Gastrocnemius medialis (tissue), 4 donors: ENCODE measurements at regions not wholly inside any gene's neighbourhood (a gene's known extent, or its start where the extent isn't known, plus 50 kb on each side); places are given as distances from the start of the nearest gene placed in this dataset.

Experiments
- POLR2A ChIP-seq, 2 donors: fragments of 450-650 bp; IDR thresholded peaks; one replicate each; pipeline ENCODE4 v1.6.1; 2017; ENCODE audit warnings: antibody characterized with exemption in 2 of 2, mild to moderate bottlenecking in 2 of 2, moderate library complexity in 2 of 2
- TF ChIP-seq, protein P1 (sequence below), 5 experiments: fragments of 450-650 bp in 3 of 5; fragments of 200-600 bp in 2 of 5; sonication (generic) in 2 of 5; IDR thresholded peaks in 4 of 5; conservative IDR thresholded peaks in 1 of 5; 1 replicate in 4 of 5; 2 replicates in 1 of 5; pipeline ENCODE4 v1.5.1; 2016 to 2019; ENCODE audit warnings: antibody characterized with exemption in 5 of 5, mild to moderate bottlenecking in 3 of 5, moderate library complexity in 3 of 5

DNA sequence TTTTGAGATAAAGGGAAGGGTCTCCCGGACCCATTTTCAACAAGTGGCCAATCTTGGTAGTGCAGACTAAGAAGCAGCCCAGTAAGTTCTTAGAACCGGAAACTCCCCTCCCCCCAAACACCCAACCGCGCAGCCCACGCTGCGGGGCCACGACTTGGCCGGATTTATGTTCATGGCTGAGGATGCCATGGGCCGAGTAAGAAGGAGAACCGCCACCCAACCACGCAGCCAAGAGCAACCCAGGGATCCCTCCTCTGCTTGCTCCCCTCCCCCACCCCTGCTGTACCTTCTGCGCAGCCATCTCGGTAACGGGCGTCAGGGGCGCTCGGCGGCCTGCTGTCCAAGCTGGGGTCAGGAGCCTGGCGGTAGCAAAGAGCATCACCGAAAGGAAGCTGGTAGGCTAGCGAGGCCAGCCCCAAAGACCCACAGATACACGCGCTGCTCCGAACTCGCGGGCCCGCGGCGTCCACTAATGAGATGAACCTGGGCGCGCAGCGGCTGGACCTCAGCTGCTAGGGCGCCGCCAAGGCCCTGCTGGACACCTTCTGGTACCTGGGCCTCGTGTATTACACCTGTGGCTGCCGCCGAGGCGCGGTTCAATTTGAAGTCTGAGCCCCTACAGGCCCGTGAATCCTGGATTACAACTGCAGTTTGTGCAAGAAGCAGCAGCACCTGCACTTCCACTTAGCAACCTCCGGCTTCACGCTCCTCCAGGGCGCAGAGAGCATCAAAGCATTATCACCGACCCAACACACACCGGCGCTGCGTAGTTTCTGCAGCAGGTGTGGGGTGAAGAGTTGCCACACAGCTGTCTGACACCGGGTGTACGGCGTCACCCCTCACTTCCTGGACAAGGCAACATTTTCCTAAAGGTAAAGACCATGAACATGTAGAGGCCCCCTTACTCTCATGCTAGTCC lies 63.4 kb downstream of the NUDT10 start:
- TF ChIP-seq, protein P1, sequence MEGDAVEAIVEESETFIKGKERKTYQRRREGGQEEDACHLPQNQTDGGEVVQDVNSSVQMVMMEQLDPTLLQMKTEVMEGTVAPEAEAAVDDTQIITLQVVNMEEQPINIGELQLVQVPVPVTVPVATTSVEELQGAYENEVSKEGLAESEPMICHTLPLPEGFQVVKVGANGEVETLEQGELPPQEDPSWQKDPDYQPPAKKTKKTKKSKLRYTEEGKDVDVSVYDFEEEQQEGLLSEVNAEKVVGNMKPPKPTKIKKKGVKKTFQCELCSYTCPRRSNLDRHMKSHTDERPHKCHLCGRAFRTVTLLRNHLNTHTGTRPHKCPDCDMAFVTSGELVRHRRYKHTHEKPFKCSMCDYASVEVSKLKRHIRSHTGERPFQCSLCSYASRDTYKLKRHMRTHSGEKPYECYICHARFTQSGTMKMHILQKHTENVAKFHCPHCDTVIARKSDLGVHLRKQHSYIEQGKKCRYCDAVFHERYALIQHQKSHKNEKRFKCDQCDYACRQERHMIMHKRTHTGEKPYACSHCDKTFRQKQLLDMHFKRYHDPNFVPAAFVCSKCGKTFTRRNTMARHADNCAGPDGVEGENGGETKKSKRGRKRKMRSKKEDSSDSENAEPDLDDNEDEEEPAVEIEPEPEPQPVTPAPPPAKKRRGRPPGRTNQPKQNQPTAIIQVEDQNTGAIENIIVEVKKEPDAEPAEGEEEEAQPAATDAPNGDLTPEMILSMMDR (IDR thresholded peaks at IDR 0.05 in 4 of 5, conservative IDR thresholded peaks at IDR 0.05 in 1 of 5): peak in 1 of 5 experiments; percentile 15
- no peak for TF ChIP-seq POLR2A (IDR thresholded peaks at IDR 0.05)
